HCT116 (cell line): ENCODE measurements at regions not wholly inside any gene's neighbourhood (a gene's known extent, or its start where the extent isn't known, plus 50 kb on each side); places are given as distances from the start of the nearest gene placed in this dataset.

Experiments
- ATAC-seq: fragments of 200-7000 bp; cut with Tn5 transposase; 2 replicates; pipeline ENCODE4 v1.9.1; 2020; ENCODE audit warnings: mild to moderate bottlenecking, moderate library complexity
- BruUV-seq: library from RNA; stranded (reverse); fragments of 400-500 nt; replicated peaks from 2 replicates; lab custom pipeline; 2021; lab: Mats Ljungman, UMichigan
- CTCF ChIA-PET: fragments of 300-600 bp; sonication (Branson Sonifier 250); formaldehyde crosslinking; loops from one replicate; lab custom pipeline; 2021; ENCODE audit warnings: antibody characterized with exemption; lab: Charles Lee
- POLR2A ChIA-PET: fragments of 300-600, 350-600 bp; sonication (Branson Sonifier 250); formaldehyde crosslinking; loops from one replicate; lab custom pipeline; 2021; ENCODE audit warnings: antibody characterized with exemption; lab: Charles Lee
- RAD21 ChIA-PET, 2 experiments: fragments of 300-600 bp; sonication (Branson Sonifier 250); formaldehyde crosslinking; loops; one replicate each; lab custom pipeline; 2023; ENCODE audit warnings: low total read pairs in 2 of 2; ENCODE audit not compliant: uncharacterized antibody in 2 of 2, unreplicated experiment in 2 of 2, low non-redundant PET in 1 of 2; lab: Charles Lee
- DNase-seq: peaks from one replicate; pipeline ENCODE4 v3.0.0-alpha.2; 2010; ENCODE audit warnings: low read depth, low spot score
- H2AFZ ChIP-seq: fragments of 200-600 bp; shearing (Covaris generic), sonication (generic); 2 replicates; pipeline ENCODE4 v1.6.1; 2017; ENCODE audit warnings: low read depth, mixed run types, mixed read lengths, antibody characterized with exemption, low read length; ENCODE audit not compliant: poor library complexity, severe bottlenecking
- H3K27ac ChIP-seq: 2 replicates; pipeline ENCODE4 v1.5.1; 2012; ENCODE audit warnings: low read depth, low read length
- H3K27me3 ChIP-seq: fragments of 200-600 bp; sonication (generic); 2 replicates; pipeline ENCODE4 v1.6.1; 2016; ENCODE audit warnings: mixed run types, low read length, mixed read lengths; ENCODE audit not compliant: insufficient read depth
- H3K36me3 ChIP-seq, 2 experiments: fragments of 200-500 bp in 1 of 2; fragments of 200-600 bp in 1 of 2; sonication (Bioruptor generic) in 1 of 2; sonication (generic) in 1 of 2; 2 replicates each; pipeline versions ENCODE4 v1.5.1 to v1.6.1; 2014 to 2016; ENCODE audit warnings: low read length in 2 of 2, inconsistent platforms in 1 of 2, mixed read lengths in 1 of 2, mixed run types in 1 of 2; ENCODE audit not compliant: insufficient read depth in 2 of 2, control insufficient read depth in 1 of 2
- H3K4me1 ChIP-seq, 2 experiments: fragments of 200-600 bp in 1 of 2; sonication (generic) in 1 of 2; 2 replicates each; pipeline versions ENCODE4 v1.5.1 to v1.6.1; 2012 to 2017; ENCODE audit warnings: low read length in 2 of 2, inconsistent platforms in 1 of 2, mild to moderate bottlenecking in 1 of 2, mixed read lengths in 1 of 2, mixed run types in 1 of 2, moderate library complexity in 1 of 2; ENCODE audit not compliant: insufficient read depth in 2 of 2, control insufficient read depth in 1 of 2
- H3K4me2 ChIP-seq: fragments of 200-600 bp; sonication (generic); 2 replicates; pipeline ENCODE4 v1.6.1; 2017; ENCODE audit warnings: mixed run types, low read length, mixed read lengths
- H3K4me3 ChIP-seq, 2 experiments: fragments of 200-600 bp in 1 of 2; sonication (generic) in 1 of 2; replicated peaks in 1 of 2; 2 replicates each; pipeline ENCODE4 v1.5.1; 2011 to 2016; ENCODE audit warnings: low read length in 2 of 2, control low read depth in 1 of 2, low read depth in 1 of 2, mild to moderate bottlenecking in 1 of 2, mixed read lengths in 1 of 2, mixed run types in 1 of 2
- H3K79me2 ChIP-seq: fragments of 200-600 bp; sonication (generic); 2 replicates; pipeline ENCODE4 v1.6.1; 2017; ENCODE audit warnings: mild to moderate bottlenecking, mixed run types, low read length, moderate library complexity, mixed read lengths; ENCODE audit not compliant: insufficient read depth
- H3K9ac ChIP-seq: fragments of 200-600 bp; sonication (generic); 2 replicates; pipeline ENCODE4 v1.6.1; 2016; ENCODE audit warnings: low read length, mixed read lengths
- H3K9me2 ChIP-seq: fragments of 200-600 bp; sonication (generic), shearing (Covaris generic); 2 replicates; pipeline ENCODE4 v1.6.1; 2017; ENCODE audit warnings: mixed run types, mild to moderate bottlenecking, moderate library complexity; ENCODE audit not compliant: insufficient read depth
- H3K9me3 ChIP-seq, 2 experiments: fragments of 200-500 bp in 1 of 2; fragments of 200-600 bp in 1 of 2; sonication (Bioruptor generic) in 1 of 2; sonication (generic) in 1 of 2; 2 replicates each; pipeline ENCODE4 v1.6.1; 2014 to 2017; ENCODE audit warnings: low read length in 2 of 2, mixed read lengths in 2 of 2, inconsistent platforms in 1 of 2, low read depth in 1 of 2, mild to moderate bottlenecking in 1 of 2, mixed run types in 1 of 2, moderate library complexity in 1 of 2; ENCODE audit not compliant: control insufficient read depth in 1 of 2, insufficient read depth in 1 of 2
- H4K20me1 ChIP-seq: fragments of 200-600 bp; sonication (generic), shearing (Covaris generic); 2 replicates; pipeline ENCODE4 v1.6.1; 2017; ENCODE audit warnings: mixed run types, mild to moderate bottlenecking, moderate library complexity; ENCODE audit not compliant: insufficient read depth
- CBX3 ChIP-seq: IDR thresholded peaks from 2 replicates; pipeline ENCODE4 v1.6.1; 2012; ENCODE audit warnings: low read depth
- EGR1 ChIP-seq: IDR thresholded peaks from 2 replicates; pipeline ENCODE4 v1.6.1; 2012; ENCODE audit warnings: low read depth
- ELF1 ChIP-seq: IDR thresholded peaks from 2 replicates; pipeline ENCODE4 v1.6.1; 2012; ENCODE audit warnings: low read depth, borderline replicate concordance
- EZH2 ChIP-seq: fragments of 200-600 bp; sonication (generic); IDR thresholded peaks from 2 replicates; pipeline ENCODE4 v1.6.1; 2017; ENCODE audit warnings: antibody characterized with exemption, mixed run types
- EZH2phosphoT487 ChIP-seq: fragments of 200-600 bp; IDR thresholded peaks from 2 replicates; pipeline ENCODE4 v1.6.1; 2018; ENCODE audit warnings: antibody characterized with exemption, borderline replicate concordance
- JUND ChIP-seq: IDR thresholded peaks from 2 replicates; pipeline ENCODE4 v1.6.1; 2012
- POLR2A ChIP-seq: IDR thresholded peaks from 2 replicates; pipeline ENCODE4 v1.7.0; 2011; ENCODE audit warnings: borderline replicate concordance; ENCODE audit not compliant: insufficient read depth, insufficient read length; ENCODE audit errors: extremely low read depth
- RAD21 ChIP-seq: IDR thresholded peaks from 2 replicates; pipeline ENCODE4 v1.6.1; 2012; ENCODE audit warnings: low read depth, mild to moderate bottlenecking
- SIN3A ChIP-seq: IDR thresholded peaks from 2 replicates; pipeline ENCODE4 v1.6.1; 2012; ENCODE audit warnings: low read depth
- SP1 ChIP-seq: IDR thresholded peaks from 2 replicates; pipeline ENCODE4 v1.6.1; 2012; ENCODE audit warnings: low read depth
- SRF ChIP-seq: IDR thresholded peaks from 2 replicates; pipeline ENCODE4 v1.6.1; 2012; ENCODE audit warnings: low read depth
- TCF7L2 ChIP-seq: IDR thresholded peaks from 2 replicates; pipeline ENCODE4 v1.7.0; 2011; ENCODE audit warnings: borderline replicate concordance, inconsistent platforms; ENCODE audit not compliant: insufficient read depth, insufficient read length; ENCODE audit errors: extremely low read depth
- YY1 ChIP-seq: IDR thresholded peaks from 2 replicates; pipeline ENCODE4 v1.6.1; 2011; ENCODE audit warnings: low read length, low read depth, moderate library complexity, mild to moderate bottlenecking; ENCODE audit not compliant: insufficient replicate concordance; ENCODE audit errors: extremely low read depth
- intact Hi-C: fragments of 100-400 bp; cut with micrococcal nuclease; formaldehyde crosslinking; loops from 2 replicates; pipeline ENCODE4 v1.10.0; 2022
- TF ChIP-seq, protein P1 (sequence below): IDR thresholded peaks from 2 replicates; pipeline ENCODE4 v1.6.1; 2011; ENCODE audit warnings: mild to moderate bottlenecking, low read length, moderate library complexity; ENCODE audit not compliant: insufficient replicate concordance; ENCODE audit errors: extremely low read depth
- TF ChIP-seq, protein P2 (sequence below): IDR thresholded peaks from 2 replicates; pipeline ENCODE4 v1.6.1; 2012
- TF ChIP-seq, protein P3 (sequence below), 3 experiments: fragments of 200-600 bp in 1 of 3; sonication (generic) in 1 of 3; IDR thresholded peaks in 2 of 3; conservative IDR thresholded peaks in 1 of 3; 2 replicates each; pipeline ENCODE4 v1.5.1; 2012 to 2017; ENCODE audit warnings: low read depth in 2 of 3, low read length in 2 of 3, antibody characterized with exemption in 1 of 3, borderline replicate concordance in 1 of 3, control low read depth in 1 of 3, mild to moderate bottlenecking in 1 of 3, mixed read lengths in 1 of 3, mixed run types in 1 of 3, moderate library complexity in 1 of 3; ENCODE audit not compliant: insufficient read depth in 1 of 3

DNA sequence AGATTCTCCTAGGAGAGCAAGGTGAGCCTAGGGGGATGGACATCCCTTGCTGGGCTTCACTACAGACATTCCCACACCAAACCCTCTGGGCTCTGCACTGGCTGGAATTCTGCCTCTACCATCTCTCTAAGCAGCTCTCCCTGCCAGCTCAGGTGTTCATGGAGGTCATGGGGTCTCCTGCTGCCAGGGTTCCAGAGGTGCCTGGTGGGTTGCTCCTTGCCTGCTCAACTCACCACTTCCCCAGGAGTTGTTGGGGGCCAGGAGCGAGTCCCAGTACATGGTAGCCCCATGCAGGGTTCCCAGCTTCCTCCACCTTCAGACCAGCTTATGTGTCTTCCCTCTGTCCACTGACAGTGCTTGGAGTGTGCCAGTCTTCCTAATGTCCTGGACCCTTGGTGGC is 167.8 kb upstream of the PAQR3 start (continued):
- TF ChIP-seq, protein P1, sequence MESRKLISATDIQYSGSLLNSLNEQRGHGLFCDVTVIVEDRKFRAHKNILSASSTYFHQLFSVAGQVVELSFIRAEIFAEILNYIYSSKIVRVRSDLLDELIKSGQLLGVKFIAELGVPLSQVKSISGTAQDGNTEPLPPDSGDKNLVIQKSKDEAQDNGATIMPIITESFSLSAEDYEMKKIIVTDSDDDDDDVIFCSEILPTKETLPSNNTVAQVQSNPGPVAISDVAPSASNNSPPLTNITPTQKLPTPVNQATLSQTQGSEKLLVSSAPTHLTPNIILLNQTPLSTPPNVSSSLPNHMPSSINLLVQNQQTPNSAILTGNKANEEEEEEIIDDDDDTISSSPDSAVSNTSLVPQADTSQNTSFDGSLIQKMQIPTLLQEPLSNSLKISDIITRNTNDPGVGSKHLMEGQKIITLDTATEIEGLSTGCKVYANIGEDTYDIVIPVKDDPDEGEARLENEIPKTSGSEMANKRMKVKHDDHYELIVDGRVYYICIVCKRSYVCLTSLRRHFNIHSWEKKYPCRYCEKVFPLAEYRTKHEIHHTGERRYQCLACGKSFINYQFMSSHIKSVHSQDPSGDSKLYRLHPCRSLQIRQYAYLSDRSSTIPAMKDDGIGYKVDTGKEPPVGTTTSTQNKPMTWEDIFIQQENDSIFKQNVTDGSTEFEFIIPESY, result no peak
- TF ChIP-seq SIN3A, result no peak
- TF ChIP-seq ELF1, result no peak
- TF ChIP-seq SRF, result no peak
- TF ChIP-seq CBX3, result no peak
- TF ChIP-seq EZH2phosphoT487, result no peak
- TF ChIP-seq SP1, result no peak
- TF ChIP-seq, protein P2, sequence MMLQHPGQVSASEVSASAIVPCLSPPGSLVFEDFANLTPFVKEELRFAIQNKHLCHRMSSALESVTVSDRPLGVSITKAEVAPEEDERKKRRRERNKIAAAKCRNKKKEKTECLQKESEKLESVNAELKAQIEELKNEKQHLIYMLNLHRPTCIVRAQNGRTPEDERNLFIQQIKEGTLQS, result no peak
- TF ChIP-seq TCF7L2, result no peak

DNA sequence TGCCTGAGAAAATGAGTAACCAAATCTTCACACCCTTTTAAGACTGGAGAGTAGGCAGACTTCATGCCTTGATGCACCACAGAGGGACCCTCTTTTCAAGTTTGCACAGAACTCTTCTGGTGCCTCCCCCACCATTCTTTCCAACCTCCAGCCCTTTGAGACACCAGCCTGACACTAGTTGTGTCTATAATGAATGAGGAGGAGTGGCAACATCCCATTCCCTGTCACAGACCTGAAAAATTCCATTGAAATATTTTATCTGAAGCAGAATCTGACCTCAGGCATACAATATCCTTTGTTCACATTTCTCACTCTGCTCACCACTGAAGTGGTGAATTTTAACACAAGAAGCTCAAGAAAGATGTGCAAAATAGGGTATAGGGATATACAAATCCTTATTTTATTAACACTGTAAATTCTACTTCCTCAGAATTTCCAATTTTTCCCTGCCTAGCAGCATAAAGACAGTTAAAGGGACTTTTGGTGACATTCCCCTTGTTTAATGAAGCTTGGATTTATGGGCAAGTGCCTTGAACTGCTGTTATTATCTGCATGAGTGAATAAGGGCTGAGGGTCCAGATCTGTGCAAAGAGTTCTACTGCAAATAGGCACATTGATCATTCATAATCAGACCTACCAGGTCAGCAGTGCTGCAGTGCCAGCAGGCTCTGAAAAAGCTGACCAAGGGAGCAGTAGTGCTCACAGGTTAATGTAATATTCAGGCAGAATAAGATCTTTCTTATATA is 149.9 kb upstream of the PAQR3 start:
- Histone ChIP-seq H4K20me1 (no peaks in the 10 kb centered on the region; the same call in 1 of the 2 replicates), H3K4me2 (no peak overlapping the region), H3K36me3 (no peaks in the 10 kb centered on the region), H3K27ac (no peak overlapping the region), H3K27me3 (peaks cover 12% of the 10 kb centered on the region), H3K9me2 (no peaks in the 10 kb centered on the region), H3K79me2 (no peaks in the 10 kb centered on the region), H3K4me3 (no peak overlapping the region), H2AFZ (no peak overlapping the region), H3K9ac (no peak overlapping the region), H3K9me3 (no peaks in the 10 kb centered on the region), H3K4me1 (no peaks in the 10 kb centered on the region)
- no TSS peak for BruUV-seq
- CTCF ChIA-PET, result no interaction called here
- intact Hi-C loops, result no loop called here
- TF ChIP-seq RAD21 (no peak), YY1 (no peak), TCF7L2 (no peak), JUND (no peak), EGR1 (no peak), CBX3 (no peak), SIN3A (no peak), POLR2A (no peak), EZH2 (no peak)
- TF ChIP-seq, protein P1, result no peak
- TF ChIP-seq, protein P3, sequence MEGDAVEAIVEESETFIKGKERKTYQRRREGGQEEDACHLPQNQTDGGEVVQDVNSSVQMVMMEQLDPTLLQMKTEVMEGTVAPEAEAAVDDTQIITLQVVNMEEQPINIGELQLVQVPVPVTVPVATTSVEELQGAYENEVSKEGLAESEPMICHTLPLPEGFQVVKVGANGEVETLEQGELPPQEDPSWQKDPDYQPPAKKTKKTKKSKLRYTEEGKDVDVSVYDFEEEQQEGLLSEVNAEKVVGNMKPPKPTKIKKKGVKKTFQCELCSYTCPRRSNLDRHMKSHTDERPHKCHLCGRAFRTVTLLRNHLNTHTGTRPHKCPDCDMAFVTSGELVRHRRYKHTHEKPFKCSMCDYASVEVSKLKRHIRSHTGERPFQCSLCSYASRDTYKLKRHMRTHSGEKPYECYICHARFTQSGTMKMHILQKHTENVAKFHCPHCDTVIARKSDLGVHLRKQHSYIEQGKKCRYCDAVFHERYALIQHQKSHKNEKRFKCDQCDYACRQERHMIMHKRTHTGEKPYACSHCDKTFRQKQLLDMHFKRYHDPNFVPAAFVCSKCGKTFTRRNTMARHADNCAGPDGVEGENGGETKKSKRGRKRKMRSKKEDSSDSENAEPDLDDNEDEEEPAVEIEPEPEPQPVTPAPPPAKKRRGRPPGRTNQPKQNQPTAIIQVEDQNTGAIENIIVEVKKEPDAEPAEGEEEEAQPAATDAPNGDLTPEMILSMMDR (IDR thresholded peaks at IDR 0.05 in 2 of 3, conservative IDR thresholded peaks at IDR 0.05 in 1 of 3; ENCODE audit: borderline replicate concordance in 1 of 3, insufficient read depth in 1 of 3, low read depth in 2 of 3, low read length in 2 of 3), result no peak
- ATAC-seq, result no peak
- RAD21 ChIA-PET, result no interaction called here
- no peak for DNase-seq
- POLR2A ChIA-PET, result no interaction called here
